ENCODE measurements at regions not wholly inside any gene's neighbourhood (a gene's known extent, or its start where the extent isn't known, plus 50 kb on each side); places are given as distances from the start of the nearest gene placed in this dataset.
"Not testable (repeated sequence)": the region's sequence is repeated elsewhere in the genome, so short reads cannot be mapped to it uniquely, and the experiment has no call there.

DNA sequence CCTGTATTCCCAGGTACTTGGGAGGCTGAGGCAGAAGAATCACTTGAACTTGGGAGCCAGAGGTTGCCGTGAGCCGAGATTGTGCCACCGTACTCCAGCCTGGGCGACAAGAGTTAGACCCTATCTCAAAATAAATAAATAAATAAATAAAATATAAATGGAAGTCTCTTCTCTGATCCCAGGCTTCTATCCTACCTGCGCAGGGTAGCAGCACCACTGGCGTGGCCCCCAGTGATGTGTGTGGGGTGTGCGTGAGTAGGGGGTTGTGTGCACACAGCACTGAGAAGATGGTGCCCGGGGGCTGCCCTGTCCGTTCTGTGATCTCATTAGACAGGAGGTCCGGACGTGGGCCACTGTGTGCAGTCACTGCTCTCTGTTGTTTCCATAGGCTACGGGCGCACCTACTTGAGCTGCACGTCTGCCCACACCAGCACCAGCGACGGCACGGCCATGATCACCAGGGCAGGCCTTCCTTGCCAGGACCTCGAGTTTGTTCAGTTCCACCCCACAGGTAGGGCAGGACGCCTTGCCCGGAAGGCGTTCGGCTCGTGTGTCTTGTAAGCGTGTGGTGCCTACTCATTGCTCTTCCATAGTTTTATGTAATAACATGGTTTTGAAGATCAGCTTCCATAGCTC lies 52.5 kb upstream of the MUC20 start:
- TF ChIP-seq CTCF, POLR2A (IDR thresholded peaks at IDR 0.05): not testable (repeated sequence)
